Astrocyte (in vitro differentiated cells and primary cell): ENCODE measurements at regions not wholly inside any gene's neighbourhood (a gene's known extent, or its start where the extent isn't known, plus 50 kb on each side); places are given as distances from the start of the nearest gene placed in this dataset.

Experiments
- DNase-seq: peaks from one replicate; pipeline ENCODE4 v3.0.0-alpha.2; 2010; ENCODE audit warnings: low read depth
- FAIRE-seq: peaks from 2 replicates; lab custom pipeline; 2011; peaks lifted over from hg19 to GRCh38; lab: Jason Lieb, UNC
- H2AFZ ChIP-seq: 2 replicates; pipeline ENCODE4 v1.6.0; 2012; ENCODE audit warnings: low read depth, low read length, inconsistent platforms
- H3K27ac ChIP-seq: 2 replicates; pipeline ENCODE4 v1.5.1; 2011; ENCODE audit warnings: low read depth, low read length, inconsistent platforms
- H3K27me3 ChIP-seq: 2 replicates; pipeline ENCODE4 v1.6.0; 2011; ENCODE audit warnings: low read length, inconsistent platforms; ENCODE audit not compliant: insufficient read depth
- H3K36me3 ChIP-seq: 2 replicates; pipeline ENCODE4 v1.5.1; 2011; ENCODE audit warnings: low read length, inconsistent platforms; ENCODE audit not compliant: insufficient read depth
- H3K4me1 ChIP-seq: 2 replicates; pipeline ENCODE4 v1.5.1; 2011; ENCODE audit warnings: low read length, inconsistent platforms; ENCODE audit not compliant: insufficient read depth
- H3K4me2 ChIP-seq: 2 replicates; pipeline ENCODE4 v1.6.0; 2012; ENCODE audit warnings: low read length, inconsistent platforms
- H3K4me3 ChIP-seq: 2 replicates; pipeline ENCODE4 v1.5.1; 2011; ENCODE audit warnings: low read depth, mild to moderate bottlenecking, low read length, inconsistent platforms; ENCODE audit not compliant: insufficient read depth
- H3K79me2 ChIP-seq: 2 replicates; pipeline ENCODE4 v1.6.0; 2012; ENCODE audit warnings: mild to moderate bottlenecking, low read length, inconsistent platforms; ENCODE audit not compliant: insufficient read depth
- H3K9ac ChIP-seq: 2 replicates; pipeline ENCODE4 v1.6.0; 2012; ENCODE audit warnings: mild to moderate bottlenecking, low read length, inconsistent platforms
- H3K9me3 ChIP-seq: 2 replicates; pipeline ENCODE4 v1.5.1; 2012; ENCODE audit warnings: low read depth, mild to moderate bottlenecking, low read length, inconsistent platforms; ENCODE audit not compliant: insufficient read depth
- H4K20me1 ChIP-seq: 2 replicates; pipeline ENCODE4 v1.6.0; 2012; ENCODE audit warnings: low read length, inconsistent platforms; ENCODE audit not compliant: insufficient read depth
- H3K27ac Mint-ChIP-seq: one replicate; pipeline ENCODE4 v1.8.0; 2021; ENCODE audit warnings: mild to moderate bottlenecking, mixed read lengths; ENCODE audit not compliant: unreplicated experiment
- H3K27me3 Mint-ChIP-seq: one replicate; pipeline ENCODE4 v1.8.0; 2021; ENCODE audit warnings: low read depth, mixed read lengths; ENCODE audit not compliant: unreplicated experiment
- H3K36me3 Mint-ChIP-seq: one replicate; pipeline ENCODE4 v1.8.0; 2021; ENCODE audit warnings: low read depth, mixed read lengths; ENCODE audit not compliant: unreplicated experiment
- H3K4me1 Mint-ChIP-seq: one replicate; pipeline ENCODE4 v1.8.0; 2021; ENCODE audit warnings: low read depth, mixed read lengths; ENCODE audit not compliant: unreplicated experiment
- H3K4me3 Mint-ChIP-seq: one replicate; pipeline ENCODE4 v1.8.0; 2021; ENCODE audit warnings: mild to moderate bottlenecking, moderate library complexity, mixed read lengths; ENCODE audit not compliant: unreplicated experiment
- H3K9me3 Mint-ChIP-seq: one replicate; pipeline ENCODE4 v1.8.0; 2021; ENCODE audit warnings: mild to moderate bottlenecking, mixed read lengths; ENCODE audit not compliant: unreplicated experiment
- EZH2 ChIP-seq: IDR thresholded peaks from 2 replicates; pipeline ENCODE4 v1.6.1; 2012; ENCODE audit warnings: mild to moderate bottlenecking, low read length, inconsistent platforms; ENCODE audit not compliant: insufficient read depth
- TF ChIP-seq, protein P1 (sequence below): IDR thresholded peaks from 2 replicates; pipeline ENCODE4 v1.5.1; 2011; ENCODE audit warnings: low read depth, mild to moderate bottlenecking, inconsistent platforms, low read length, moderate library complexity; ENCODE audit not compliant: insufficient read depth

DNA sequence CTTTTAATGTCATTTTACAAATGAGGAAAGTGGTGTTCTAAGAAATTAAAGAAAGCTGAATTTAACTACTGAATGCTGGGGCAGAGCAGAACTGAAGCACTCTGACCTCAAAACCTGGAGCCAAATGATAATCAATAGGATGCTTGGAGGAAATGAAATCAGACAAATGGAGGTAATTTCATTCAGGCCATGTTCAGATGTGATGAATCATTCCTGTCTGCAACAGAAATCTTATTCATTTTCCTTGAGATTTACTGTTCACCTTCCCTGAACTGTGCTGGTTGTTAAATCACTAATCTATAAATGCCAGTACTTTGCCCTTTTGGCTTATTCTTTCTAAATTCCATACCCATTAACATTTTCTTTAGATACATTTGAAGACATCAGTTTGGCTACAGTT lies 85.6 kb upstream of the SNX7 start:
- Mint-ChIP-seq H3K36me3 (no peaks in the 10 kb centered on the region), H3K4me3 (no peak overlapping the region), H3K9me3 (no peaks in the 10 kb centered on the region), H3K27ac (no peak overlapping the region), H3K27me3 (no peaks in the 10 kb centered on the region), H3K4me1 (no peaks in the 10 kb centered on the region)
- H3K9me3 ChIP-seq: no peaks in the 10 kb centered on the region
- DNase-seq: no peak
- H3K9ac ChIP-seq: no peak overlapping the region
- no peak for TF ChIP-seq EZH2
- TF ChIP-seq, protein P1, sequence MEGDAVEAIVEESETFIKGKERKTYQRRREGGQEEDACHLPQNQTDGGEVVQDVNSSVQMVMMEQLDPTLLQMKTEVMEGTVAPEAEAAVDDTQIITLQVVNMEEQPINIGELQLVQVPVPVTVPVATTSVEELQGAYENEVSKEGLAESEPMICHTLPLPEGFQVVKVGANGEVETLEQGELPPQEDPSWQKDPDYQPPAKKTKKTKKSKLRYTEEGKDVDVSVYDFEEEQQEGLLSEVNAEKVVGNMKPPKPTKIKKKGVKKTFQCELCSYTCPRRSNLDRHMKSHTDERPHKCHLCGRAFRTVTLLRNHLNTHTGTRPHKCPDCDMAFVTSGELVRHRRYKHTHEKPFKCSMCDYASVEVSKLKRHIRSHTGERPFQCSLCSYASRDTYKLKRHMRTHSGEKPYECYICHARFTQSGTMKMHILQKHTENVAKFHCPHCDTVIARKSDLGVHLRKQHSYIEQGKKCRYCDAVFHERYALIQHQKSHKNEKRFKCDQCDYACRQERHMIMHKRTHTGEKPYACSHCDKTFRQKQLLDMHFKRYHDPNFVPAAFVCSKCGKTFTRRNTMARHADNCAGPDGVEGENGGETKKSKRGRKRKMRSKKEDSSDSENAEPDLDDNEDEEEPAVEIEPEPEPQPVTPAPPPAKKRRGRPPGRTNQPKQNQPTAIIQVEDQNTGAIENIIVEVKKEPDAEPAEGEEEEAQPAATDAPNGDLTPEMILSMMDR: no peak
- no peaks in the 10 kb centered on the region for H3K4me1 ChIP-seq
- H3K79me2 ChIP-seq: no peaks in the 10 kb centered on the region
- H3K4me2 ChIP-seq: no peak overlapping the region
- H3K27ac ChIP-seq: no peak overlapping the region
- H4K20me1 ChIP-seq: no peaks in the 10 kb centered on the region
- H3K27me3 ChIP-seq: no peaks in the 10 kb centered on the region
- no peak for FAIRE-seq
- H2AFZ ChIP-seq: no peak overlapping the region
- H3K36me3 ChIP-seq: no peaks in the 10 kb centered on the region
- no peak overlapping the region for H3K4me3 ChIP-seq

DNA sequence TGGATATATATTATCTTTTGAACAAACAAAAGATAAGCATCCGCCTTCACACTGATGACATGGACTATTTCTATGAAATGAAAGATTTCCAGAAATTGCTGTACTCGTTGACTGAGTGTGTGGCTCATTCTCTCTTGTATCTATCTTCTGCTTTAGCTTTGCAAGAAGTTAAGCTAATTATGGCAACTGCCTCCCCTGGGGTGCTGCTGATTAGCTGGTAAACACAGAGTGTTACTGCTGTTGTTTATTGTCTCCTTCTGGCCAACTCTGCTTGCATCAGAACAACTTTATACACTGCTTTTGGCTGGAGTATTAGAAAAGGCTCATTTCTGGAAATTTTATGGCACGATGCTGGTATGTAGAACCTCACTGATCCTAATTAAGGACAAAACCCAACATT lies 95.6 kb upstream of the SNX7 start:
- Histone ChIP-seq H3K9me3 (peaks cover 2% of the 10 kb centered on the region), H3K36me3 (no peaks in the 10 kb centered on the region), H2AFZ (no peak overlapping the region), H3K27ac (no peak overlapping the region), H3K27me3 (no peaks in the 10 kb centered on the region), H4K20me1 (no peaks in the 10 kb centered on the region), H3K9ac (no peak overlapping the region), H3K4me2 (no peak overlapping the region), H3K4me1 (no peaks in the 10 kb centered on the region), H3K79me2 (no peaks in the 10 kb centered on the region), H3K4me3 (no peak overlapping the region)
- no peak for FAIRE-seq
- DNase-seq: no peak
- H3K27me3 Mint-ChIP-seq: no peaks in the 10 kb centered on the region
- H3K36me3 Mint-ChIP-seq: peaks cover 2% of the 10 kb centered on the region
- no peaks in the 10 kb centered on the region for H3K4me1 Mint-ChIP-seq
- H3K9me3 Mint-ChIP-seq: peaks cover 10% of the 10 kb centered on the region
- TF ChIP-seq, protein P1: no peak
- TF ChIP-seq EZH2: no peak
- H3K27ac Mint-ChIP-seq: no peak overlapping the region
- no peak overlapping the region for H3K4me3 Mint-ChIP-seq

DNA sequence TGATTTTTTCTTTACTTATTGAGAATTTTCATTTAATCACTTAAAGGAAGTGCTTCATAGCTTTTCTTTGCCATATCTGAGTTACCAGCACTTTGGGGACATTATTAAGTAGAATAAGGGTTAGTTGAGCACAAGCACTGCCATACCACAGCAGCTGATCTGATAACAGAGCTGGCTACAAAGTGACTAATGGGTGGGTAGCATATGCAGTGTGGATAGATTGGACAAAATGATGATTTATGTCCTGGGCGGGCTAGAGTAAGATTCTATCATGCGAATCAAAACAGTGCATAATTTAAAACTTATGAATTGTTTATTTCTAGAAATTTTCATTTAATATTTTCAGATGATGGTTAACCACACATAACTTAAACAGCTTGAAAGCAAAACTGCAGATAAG lies 102.2 kb upstream of the SNX7 start:
- Histone ChIP-seq H3K9ac (no peak overlapping the region), H3K79me2 (no peaks in the 10 kb centered on the region), H4K20me1 (no peaks in the 10 kb centered on the region), H3K36me3 (no peaks in the 10 kb centered on the region), H3K27me3 (no peaks in the 10 kb centered on the region), H3K4me3 (no peak overlapping the region), H2AFZ (no peak overlapping the region), H3K4me1 (no peaks in the 10 kb centered on the region), H3K4me2 (no peak overlapping the region), H3K27ac (no peak overlapping the region), H3K9me3 (peaks cover 2% of the 10 kb centered on the region)
- FAIRE-seq (no peak), DNase-seq (peak; percentile 3)
- Mint-ChIP-seq H3K36me3 (peaks cover 2% of the 10 kb centered on the region), H3K9me3 (peaks cover 8% of the 10 kb centered on the region), H3K4me1 (peaks cover 5% of the 10 kb centered on the region), H3K27ac (no peak overlapping the region), H3K4me3 (no peak overlapping the region), H3K27me3 (no peaks in the 10 kb centered on the region)
- no peak for TF ChIP-seq EZH2
- TF ChIP-seq, protein P1: no peak
